Mesodermal cell (in vitro differentiated cells): ENCODE measurements at regions not wholly inside any gene's neighbourhood (a gene's known extent, or its start where the extent isn't known, plus 50 kb on each side); places are given as distances from the start of the nearest gene placed in this dataset.
"Not testable (repeated sequence)": the region's sequence is repeated elsewhere in the genome, so short reads cannot be mapped to it uniquely, and the experiment has no call there.

Experiments
- H3K27ac ChIP-seq: 2 replicates; pipeline ENCODE4 v1.7.0; 2013; ENCODE audit warnings: mild to moderate bottlenecking, low read depth, low read length, moderate library complexity; ENCODE audit not compliant: severe bottlenecking
- H3K36me3 ChIP-seq: 2 replicates; pipeline ENCODE4 v1.7.1; 2013; ENCODE audit warnings: mild to moderate bottlenecking, low read length, moderate library complexity; ENCODE audit not compliant: control insufficient read depth, insufficient read depth
- H3K4me1 ChIP-seq: one replicate; pipeline ENCODE4 v1.7.1; 2013; ENCODE audit warnings: mild to moderate bottlenecking, low read length; ENCODE audit not compliant: insufficient read depth, control insufficient read depth, poor library complexity, severe bottlenecking
- H3K4me3 ChIP-seq: 2 replicates; pipeline ENCODE4 v1.7.0; 2013; ENCODE audit warnings: low read length, control low read depth, mild to moderate bottlenecking; ENCODE audit not compliant: insufficient read depth, poor library complexity, severe bottlenecking; ENCODE audit errors: extremely low read depth
- H3K9me3 ChIP-seq: 2 replicates; pipeline ENCODE4 v1.7.1; 2013; ENCODE audit warnings: mild to moderate bottlenecking, low read length, moderate library complexity; ENCODE audit not compliant: control insufficient read depth
- WGBS, 2 experiments: methylation state at CpG; one replicate each; pipeline ENCODE4 v1.1.5; 2013; ENCODE audit warnings: missing lambda C conversion rate in 2 of 2; ENCODE audit not compliant: insufficient coverage in 2 of 2; 5-methylcytosine and 5-hydroxymethylcytosine counted together

GRCh38 chr2:194826241-194826640 lies 830.8 kb upstream of the SLC39A10 start:
- H3K4me1 ChIP-seq, result peaks cover 4% of the 10 kb centered on the region
- no peaks in the 10 kb centered on the region for H3K36me3 ChIP-seq
- H3K9me3 ChIP-seq, result no peaks in the 10 kb centered on the region
- no peak overlapping the region for H3K27ac ChIP-seq
- H3K4me3 ChIP-seq, result no peak overlapping the region

- WGBS, 2 experiments, result no CpG with 5 or more reads among the region's 2 CpGs
- Histone ChIP-seq H3K36me3 (no peaks in the 10 kb centered on the region), H3K9me3 (no peaks in the 10 kb centered on the region), H3K27ac (no peak overlapping the region), H3K4me1 (peaks cover 4% of the 10 kb centered on the region), H3K4me3 (no peak overlapping the region)
These were observed 832.6 kb upstream of the SLC39A10 start for GRCh38 chr2:194824450-194824849.

- Histone ChIP-seq H3K4me1 (peaks cover 4% of the 10 kb centered on the region), H3K4me3 (no peak overlapping the region), H3K9me3 (no peaks in the 10 kb centered on the region), H3K36me3 (no peaks in the 10 kb centered on the region), H3K27ac (no peak overlapping the region)
- WGBS, 2 experiments, result 75 to 80% methylated on average over 3 of the region's 5 CpGs
These were observed 834.4 kb upstream of the SLC39A10 start for GRCh38 chr2:194822657-194823056.

- Histone ChIP-seq H3K36me3 (no peaks in the 10 kb centered on the region), H3K4me3 (no peak overlapping the region), H3K27ac (no peak overlapping the region), H3K4me1 (peaks cover 4% of the 10 kb centered on the region), H3K9me3 (no peaks in the 10 kb centered on the region)
- WGBS, 2 experiments, result no CpG with 5 or more reads among the region's 1 CpG
These were observed 834.9 kb upstream of the SLC39A10 start for GRCh38 chr2:194822097-194822496.

- Histone ChIP-seq H3K4me3 (no peak overlapping the region), H3K27ac (no peak overlapping the region), H3K9me3 (no peaks in the 10 kb centered on the region), H3K36me3 (no peaks in the 10 kb centered on the region), H3K4me1 (no peaks in the 10 kb centered on the region)
These were observed 837.7 kb upstream of the SLC39A10 start for GRCh38 chr2:194819367-194819766.

- Histone ChIP-seq H3K4me1 (no peaks in the 10 kb centered on the region), H3K4me3 (no peak overlapping the region), H3K9me3 (no peaks in the 10 kb centered on the region), H3K27ac (no peak overlapping the region), H3K36me3 (no peaks in the 10 kb centered on the region)
These were observed 841.6 kb upstream of the SLC39A10 start for GRCh38 chr2:194815475-194815874.

GRCh38 chr2:194802589-194802988 lies 854.4 kb upstream of the SLC39A10 start:
- no peaks in the 10 kb centered on the region for H3K36me3 ChIP-seq
- no peaks in the 10 kb centered on the region for H3K4me1 ChIP-seq
- H3K27ac ChIP-seq, result no peak overlapping the region
- H3K4me3 ChIP-seq, result no peak overlapping the region
- no peaks in the 10 kb centered on the region for H3K9me3 ChIP-seq
- WGBS, 2 experiments, result 100% methylated on average over 1 of the region's 1 CpG; no CpG with 5 or more reads in 1 of the 2 experiments

- 100% methylated on average over 1 of the region's 2 CpGs; no CpG with 5 or more reads in 1 of the 2 experiments for WGBS, 2 experiments
These were observed 870.0 kb upstream of the SLC39A10 start for GRCh38 chr2:194787071-194787470.

GRCh38 chr2:194771394-194771793 lies 885.6 kb upstream of the SLC39A10 start:
- H3K9me3 ChIP-seq, H3K36me3 ChIP-seq, H3K4me3 ChIP-seq, H3K4me1 ChIP-seq, H3K27ac ChIP-seq: not testable (repeated sequence)
- 90 to 100% methylated on average over 2 of the region's 2 CpGs for WGBS, 2 experiments

More at GRCh38 chr2:194787071-194787470, 870.0 kb upstream of the SLC39A10 start:
- H3K4me3 ChIP-seq, H3K27ac ChIP-seq, H3K36me3 ChIP-seq, H3K9me3 ChIP-seq, H3K4me1 ChIP-seq: not testable (repeated sequence)

GRCh38 chr2:194769030-194769429 lies 888.0 kb upstream of the SLC39A10 start:
- Histone ChIP-seq H3K9me3 (no peaks in the 10 kb centered on the region), H3K4me3 (no peak overlapping the region), H3K36me3 (no peaks in the 10 kb centered on the region), H3K27ac (no peak overlapping the region), H3K4me1 (no peaks in the 10 kb centered on the region)

GRCh38 chr2:194765723-194766122 lies 891.3 kb upstream of the SLC39A10 start:
- 66 to 100% methylated on average over 1 to 2 of the region's 3 CpGs for WGBS, 2 experiments
- H3K4me1 ChIP-seq, result no peaks in the 10 kb centered on the region
- H3K9me3 ChIP-seq, result no peaks in the 10 kb centered on the region
- no peak overlapping the region for H3K27ac ChIP-seq
- no peaks in the 10 kb centered on the region for H3K36me3 ChIP-seq
- H3K4me3 ChIP-seq, result no peak overlapping the region

GRCh38 chr2:194750926-194751325 lies 906.1 kb upstream of the SLC39A10 start:
- Histone ChIP-seq H3K4me3 (no peak overlapping the region), H3K9me3 (no peaks in the 10 kb centered on the region), H3K36me3 (no peaks in the 10 kb centered on the region), H3K27ac (no peak overlapping the region), H3K4me1 (no peaks in the 10 kb centered on the region)
- WGBS, 2 experiments, result 92 to 100% methylated on average over 2 of the region's 4 CpGs
